ENCODE measurements at regions not wholly inside any gene's neighbourhood (a gene's known extent, or its start where the extent isn't known, plus 50 kb on each side); places are given as distances from the start of the nearest gene placed in this dataset.

DNA sequence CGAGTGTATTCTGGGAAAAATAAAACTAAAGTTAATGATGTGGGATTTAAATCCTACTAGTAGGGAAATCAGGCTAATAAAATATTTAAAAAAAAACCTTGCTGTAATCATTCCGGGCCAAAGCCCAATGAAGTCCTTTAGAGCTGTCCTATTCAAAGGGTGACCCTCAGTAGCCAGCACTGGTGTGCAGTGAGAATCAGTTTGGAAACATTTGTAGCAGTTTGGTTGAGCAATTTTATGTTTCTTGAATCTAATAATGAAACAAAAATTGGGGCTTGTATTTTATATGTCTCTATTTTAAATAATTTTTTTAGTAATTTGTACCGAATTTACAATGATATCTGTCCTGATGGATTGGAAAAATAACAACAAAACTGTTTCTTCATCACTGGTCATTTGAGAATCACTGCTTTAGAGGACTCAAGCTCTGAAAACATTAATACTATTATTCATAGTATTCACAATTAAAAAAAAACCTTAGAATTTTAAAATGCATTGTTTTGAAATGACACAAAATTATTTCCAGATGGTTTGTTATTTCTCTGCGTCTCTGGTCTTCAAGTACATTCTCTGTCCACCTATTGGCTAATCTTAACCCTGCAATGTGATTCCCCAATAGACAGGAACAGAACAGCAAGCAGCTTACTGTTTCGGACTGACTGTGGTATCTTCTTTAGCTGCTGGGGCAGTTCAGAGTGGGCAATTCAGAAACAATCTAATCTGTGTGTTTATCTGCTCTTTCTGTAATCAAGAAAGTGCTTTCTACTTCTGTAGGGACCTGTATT, 71.2 kb downstream of the OTOL1 start:
- TF ChIP-seq, protein P1, sequence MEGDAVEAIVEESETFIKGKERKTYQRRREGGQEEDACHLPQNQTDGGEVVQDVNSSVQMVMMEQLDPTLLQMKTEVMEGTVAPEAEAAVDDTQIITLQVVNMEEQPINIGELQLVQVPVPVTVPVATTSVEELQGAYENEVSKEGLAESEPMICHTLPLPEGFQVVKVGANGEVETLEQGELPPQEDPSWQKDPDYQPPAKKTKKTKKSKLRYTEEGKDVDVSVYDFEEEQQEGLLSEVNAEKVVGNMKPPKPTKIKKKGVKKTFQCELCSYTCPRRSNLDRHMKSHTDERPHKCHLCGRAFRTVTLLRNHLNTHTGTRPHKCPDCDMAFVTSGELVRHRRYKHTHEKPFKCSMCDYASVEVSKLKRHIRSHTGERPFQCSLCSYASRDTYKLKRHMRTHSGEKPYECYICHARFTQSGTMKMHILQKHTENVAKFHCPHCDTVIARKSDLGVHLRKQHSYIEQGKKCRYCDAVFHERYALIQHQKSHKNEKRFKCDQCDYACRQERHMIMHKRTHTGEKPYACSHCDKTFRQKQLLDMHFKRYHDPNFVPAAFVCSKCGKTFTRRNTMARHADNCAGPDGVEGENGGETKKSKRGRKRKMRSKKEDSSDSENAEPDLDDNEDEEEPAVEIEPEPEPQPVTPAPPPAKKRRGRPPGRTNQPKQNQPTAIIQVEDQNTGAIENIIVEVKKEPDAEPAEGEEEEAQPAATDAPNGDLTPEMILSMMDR (IDR thresholded peaks at IDR 0.05): no peak
- TF ChIP-seq EZH2 (IDR thresholded peaks at IDR 0.05): no peak
